HCT116 (cell line): ENCODE measurements at regions not wholly inside any gene's neighbourhood (a gene's known extent, or its start where the extent isn't known, plus 50 kb on each side); places are given as distances from the start of the nearest gene placed in this dataset.

Source experiments
- ATAC-seq: fragments of 200-7000 bp; cut with Tn5 transposase; 2 replicates; pipeline ENCODE4 v1.9.1; 2020; ENCODE audit warnings: mild to moderate bottlenecking, moderate library complexity
- BruUV-seq: library from RNA; stranded (reverse); fragments of 400-500 nt; replicated peaks from 2 replicates; lab custom pipeline; 2021; lab: Mats Ljungman, UMichigan
- CTCF ChIA-PET: fragments of 300-600 bp; sonication (Branson Sonifier 250); formaldehyde crosslinking; loops from one replicate; lab custom pipeline; 2021; ENCODE audit warnings: antibody characterized with exemption; lab: Charles Lee
- POLR2A ChIA-PET: fragments of 300-600, 350-600 bp; sonication (Branson Sonifier 250); formaldehyde crosslinking; loops from one replicate; lab custom pipeline; 2021; ENCODE audit warnings: antibody characterized with exemption; lab: Charles Lee
- RAD21 ChIA-PET, 2 experiments: fragments of 300-600 bp; sonication (Branson Sonifier 250); formaldehyde crosslinking; loops; one replicate each; lab custom pipeline; 2023; ENCODE audit warnings: low total read pairs in 2 of 2; ENCODE audit not compliant: uncharacterized antibody in 2 of 2, unreplicated experiment in 2 of 2, low non-redundant PET in 1 of 2; lab: Charles Lee
- DNase-seq: peaks from one replicate; pipeline ENCODE4 v3.0.0-alpha.2; 2010; ENCODE audit warnings: low read depth, low spot score
- H2AFZ ChIP-seq: fragments of 200-600 bp; shearing (Covaris generic), sonication (generic); 2 replicates; pipeline ENCODE4 v1.6.1; 2017; ENCODE audit warnings: low read depth, mixed run types, mixed read lengths, antibody characterized with exemption, low read length; ENCODE audit not compliant: poor library complexity, severe bottlenecking
- H3K27ac ChIP-seq: 2 replicates; pipeline ENCODE4 v1.5.1; 2012; ENCODE audit warnings: low read depth, low read length
- H3K27me3 ChIP-seq: fragments of 200-600 bp; sonication (generic); 2 replicates; pipeline ENCODE4 v1.6.1; 2016; ENCODE audit warnings: mixed run types, low read length, mixed read lengths; ENCODE audit not compliant: insufficient read depth
- H3K36me3 ChIP-seq, 2 experiments: fragments of 200-500 bp in 1 of 2; fragments of 200-600 bp in 1 of 2; sonication (Bioruptor generic) in 1 of 2; sonication (generic) in 1 of 2; 2 replicates each; pipeline versions ENCODE4 v1.5.1 to v1.6.1; 2014 to 2016; ENCODE audit warnings: low read length in 2 of 2, inconsistent platforms in 1 of 2, mixed read lengths in 1 of 2, mixed run types in 1 of 2; ENCODE audit not compliant: insufficient read depth in 2 of 2, control insufficient read depth in 1 of 2
- H3K4me1 ChIP-seq, 2 experiments: fragments of 200-600 bp in 1 of 2; sonication (generic) in 1 of 2; 2 replicates each; pipeline versions ENCODE4 v1.5.1 to v1.6.1; 2012 to 2017; ENCODE audit warnings: low read length in 2 of 2, inconsistent platforms in 1 of 2, mild to moderate bottlenecking in 1 of 2, mixed read lengths in 1 of 2, mixed run types in 1 of 2, moderate library complexity in 1 of 2; ENCODE audit not compliant: insufficient read depth in 2 of 2, control insufficient read depth in 1 of 2
- H3K4me2 ChIP-seq: fragments of 200-600 bp; sonication (generic); 2 replicates; pipeline ENCODE4 v1.6.1; 2017; ENCODE audit warnings: mixed run types, low read length, mixed read lengths
- H3K4me3 ChIP-seq, 2 experiments: fragments of 200-600 bp in 1 of 2; sonication (generic) in 1 of 2; replicated peaks in 1 of 2; 2 replicates each; pipeline ENCODE4 v1.5.1; 2011 to 2016; ENCODE audit warnings: low read length in 2 of 2, control low read depth in 1 of 2, low read depth in 1 of 2, mild to moderate bottlenecking in 1 of 2, mixed read lengths in 1 of 2, mixed run types in 1 of 2
- H3K79me2 ChIP-seq: fragments of 200-600 bp; sonication (generic); 2 replicates; pipeline ENCODE4 v1.6.1; 2017; ENCODE audit warnings: mild to moderate bottlenecking, mixed run types, low read length, moderate library complexity, mixed read lengths; ENCODE audit not compliant: insufficient read depth
- H3K9ac ChIP-seq: fragments of 200-600 bp; sonication (generic); 2 replicates; pipeline ENCODE4 v1.6.1; 2016; ENCODE audit warnings: low read length, mixed read lengths
- H3K9me2 ChIP-seq: fragments of 200-600 bp; sonication (generic), shearing (Covaris generic); 2 replicates; pipeline ENCODE4 v1.6.1; 2017; ENCODE audit warnings: mixed run types, mild to moderate bottlenecking, moderate library complexity; ENCODE audit not compliant: insufficient read depth
- H3K9me3 ChIP-seq, 2 experiments: fragments of 200-500 bp in 1 of 2; fragments of 200-600 bp in 1 of 2; sonication (Bioruptor generic) in 1 of 2; sonication (generic) in 1 of 2; 2 replicates each; pipeline ENCODE4 v1.6.1; 2014 to 2017; ENCODE audit warnings: low read length in 2 of 2, mixed read lengths in 2 of 2, inconsistent platforms in 1 of 2, low read depth in 1 of 2, mild to moderate bottlenecking in 1 of 2, mixed run types in 1 of 2, moderate library complexity in 1 of 2; ENCODE audit not compliant: control insufficient read depth in 1 of 2, insufficient read depth in 1 of 2
- H4K20me1 ChIP-seq: fragments of 200-600 bp; sonication (generic), shearing (Covaris generic); 2 replicates; pipeline ENCODE4 v1.6.1; 2017; ENCODE audit warnings: mixed run types, mild to moderate bottlenecking, moderate library complexity; ENCODE audit not compliant: insufficient read depth
- CBX3 ChIP-seq: IDR thresholded peaks from 2 replicates; pipeline ENCODE4 v1.6.1; 2012; ENCODE audit warnings: low read depth
- CEBPB ChIP-seq: IDR thresholded peaks from 2 replicates; pipeline ENCODE4 v1.6.1; 2012; ENCODE audit warnings: low read depth
- CTCF ChIP-seq, 3 experiments: fragments of 200-600 bp in 1 of 3; sonication (generic) in 1 of 3; IDR thresholded peaks in 2 of 3; conservative IDR thresholded peaks in 1 of 3; 2 replicates each; pipeline ENCODE4 v1.5.1; 2012 to 2017; ENCODE audit warnings: low read depth in 2 of 3, low read length in 2 of 3, antibody characterized with exemption in 1 of 3, borderline replicate concordance in 1 of 3, control low read depth in 1 of 3, mild to moderate bottlenecking in 1 of 3, mixed read lengths in 1 of 3, mixed run types in 1 of 3, moderate library complexity in 1 of 3; ENCODE audit not compliant: insufficient read depth in 1 of 3
- EGR1 ChIP-seq: IDR thresholded peaks from 2 replicates; pipeline ENCODE4 v1.6.1; 2012; ENCODE audit warnings: low read depth
- EZH2 ChIP-seq: fragments of 200-600 bp; sonication (generic); IDR thresholded peaks from 2 replicates; pipeline ENCODE4 v1.6.1; 2017; ENCODE audit warnings: antibody characterized with exemption, mixed run types
- FOSL1 ChIP-seq: IDR thresholded peaks from 2 replicates; pipeline ENCODE4 v1.6.1; 2012; ENCODE audit warnings: low read depth
- JUND ChIP-seq: IDR thresholded peaks from 2 replicates; pipeline ENCODE4 v1.6.1; 2012
- POLR2A ChIP-seq: IDR thresholded peaks from 2 replicates; pipeline ENCODE4 v1.7.0; 2011; ENCODE audit warnings: borderline replicate concordance; ENCODE audit not compliant: insufficient read depth, insufficient read length; ENCODE audit errors: extremely low read depth
- POLR2AphosphoS5 ChIP-seq: IDR thresholded peaks from 2 replicates; pipeline ENCODE4 v1.6.1; 2011; ENCODE audit warnings: mild to moderate bottlenecking, low read depth, low read length, moderate library complexity
- RAD21 ChIP-seq: IDR thresholded peaks from 2 replicates; pipeline ENCODE4 v1.6.1; 2012; ENCODE audit warnings: low read depth, mild to moderate bottlenecking
- SIN3A ChIP-seq: IDR thresholded peaks from 2 replicates; pipeline ENCODE4 v1.6.1; 2012; ENCODE audit warnings: low read depth
- SRF ChIP-seq: IDR thresholded peaks from 2 replicates; pipeline ENCODE4 v1.6.1; 2012; ENCODE audit warnings: low read depth
- TCF7L2 ChIP-seq: IDR thresholded peaks from 2 replicates; pipeline ENCODE4 v1.7.0; 2011; ENCODE audit warnings: borderline replicate concordance, inconsistent platforms; ENCODE audit not compliant: insufficient read depth, insufficient read length; ENCODE audit errors: extremely low read depth
- ZFX ChIP-seq: fragments of 450-650 bp; IDR thresholded peaks from 2 replicates; pipeline ENCODE4 v1.6.1; 2017
- ZNF274 ChIP-seq: fragments of 200-500 bp; sonication (Bioruptor generic); IDR thresholded peaks from 2 replicates; pipeline ENCODE4 v1.6.1; 2014; ENCODE audit warnings: mild to moderate bottlenecking, low read depth, low read length, inconsistent platforms
- intact Hi-C: fragments of 100-400 bp; cut with micrococcal nuclease; formaldehyde crosslinking; loops from 2 replicates; pipeline ENCODE4 v1.10.0; 2022
- TF ChIP-seq, protein P1 (sequence below): IDR thresholded peaks from 2 replicates; pipeline ENCODE4 v1.6.1; 2012
- TF ChIP-seq, protein P2 (sequence below): IDR thresholded peaks from 2 replicates; pipeline ENCODE4 v1.6.1; 2012; ENCODE audit warnings: low read depth

DNA sequence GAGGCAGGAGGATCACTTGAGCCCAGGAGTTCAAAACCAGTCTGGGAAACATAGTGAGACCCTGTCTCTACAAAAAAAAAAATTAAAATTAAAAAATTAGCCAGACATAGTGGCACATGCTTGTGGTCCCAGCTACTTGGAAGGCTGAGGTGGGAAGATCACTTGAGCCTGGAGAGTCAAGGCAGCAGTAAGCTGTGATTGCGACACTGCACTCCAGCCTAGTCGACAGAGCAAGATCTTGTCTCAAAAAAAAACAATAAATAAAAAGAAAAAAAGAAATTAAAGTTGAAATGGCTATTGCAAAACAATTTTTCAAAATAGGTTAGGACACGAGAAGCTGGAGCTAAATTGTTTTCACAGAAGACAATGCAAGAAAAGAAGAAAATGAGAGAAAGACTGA lies 379.0 kb upstream of the RNF32 start:
- ChIA-PET POLR2A (no interaction called here), RAD21 (no interaction called here), CTCF (no interaction called here)
- Histone ChIP-seq H3K4me1 (peaks cover 0 to 9% of the 10 kb centered on the region in 2 experiments; a peak in 1 of 4 replicates), H3K79me2 (no peaks in the 10 kb centered on the region), H3K4me2 (no peak overlapping the region), H3K36me3 (no peaks in the 10 kb centered on the region), H3K9ac (no peak overlapping the region), H3K27ac (no peak overlapping the region), H2AFZ (no peak overlapping the region), H3K9me2 (no peaks in the 10 kb centered on the region), H3K27me3 (peaks cover 7% of the 10 kb centered on the region; the same call in 1 of the 2 replicates), H4K20me1 (no peaks in the 10 kb centered on the region), H3K4me3 (no peak overlapping the region), H3K9me3 (no peaks in the 10 kb centered on the region)
- BruUV-seq: no TSS peak
- no peak for DNase-seq
- intact Hi-C loops: no loop called here
- no peak for TF ChIP-seq FOSL1
- TF ChIP-seq RAD21: no peak
- TF ChIP-seq TCF7L2: no peak
- ATAC-seq: no peak

DNA sequence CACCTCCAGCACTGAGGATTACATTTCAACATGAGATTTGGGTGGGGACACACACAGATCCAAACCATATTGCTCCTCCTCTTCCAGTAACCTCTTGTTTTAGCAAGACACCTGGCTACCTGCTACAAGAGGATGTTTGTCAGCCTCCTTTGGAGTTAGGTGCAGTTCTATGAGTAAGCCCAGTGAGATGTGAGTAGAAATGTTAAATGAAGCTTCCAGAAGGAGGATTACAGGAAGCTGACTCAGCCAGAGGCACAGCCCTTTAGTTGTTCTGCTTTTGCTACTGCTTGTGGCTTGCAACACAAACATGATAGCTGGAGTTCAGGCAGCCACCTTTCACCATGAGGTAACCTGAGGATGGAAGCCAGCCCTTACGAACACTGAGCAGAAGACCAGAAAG lies 382.7 kb upstream of the RNF32 start:
- no peaks in the 10 kb centered on the region for H4K20me1 ChIP-seq
- CTCF ChIA-PET: no interaction called here
- no peak overlapping the region for H3K4me2 ChIP-seq
- H3K9ac ChIP-seq: no peak overlapping the region
- no peak overlapping the region for H2AFZ ChIP-seq
- intact Hi-C loops: no loop called here
- H3K4me3 ChIP-seq: no peak overlapping the region
- H3K36me3 ChIP-seq: no peaks in the 10 kb centered on the region
- TF ChIP-seq EZH2 (no peak), FOSL1 (no peak), POLR2AphosphoS5 (no peak), ZNF274 (no peak), POLR2A (no peak), JUND (no peak), RAD21 (no peak), ZFX (no peak), CEBPB (no peak), CTCF (IDR thresholded peaks at IDR 0.05 in 2 of 3, conservative IDR thresholded peaks at IDR 0.05 in 1 of 3; ENCODE audit: borderline replicate concordance in 1 of 3, insufficient read depth in 1 of 3, low read depth in 2 of 3, low read length in 2 of 3) (no peak), SIN3A (no peak), EGR1 (no peak), SRF (no peak), CBX3 (no peak)
- TF ChIP-seq, protein P1, sequence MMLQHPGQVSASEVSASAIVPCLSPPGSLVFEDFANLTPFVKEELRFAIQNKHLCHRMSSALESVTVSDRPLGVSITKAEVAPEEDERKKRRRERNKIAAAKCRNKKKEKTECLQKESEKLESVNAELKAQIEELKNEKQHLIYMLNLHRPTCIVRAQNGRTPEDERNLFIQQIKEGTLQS: no peak
- TF ChIP-seq, protein P2, sequence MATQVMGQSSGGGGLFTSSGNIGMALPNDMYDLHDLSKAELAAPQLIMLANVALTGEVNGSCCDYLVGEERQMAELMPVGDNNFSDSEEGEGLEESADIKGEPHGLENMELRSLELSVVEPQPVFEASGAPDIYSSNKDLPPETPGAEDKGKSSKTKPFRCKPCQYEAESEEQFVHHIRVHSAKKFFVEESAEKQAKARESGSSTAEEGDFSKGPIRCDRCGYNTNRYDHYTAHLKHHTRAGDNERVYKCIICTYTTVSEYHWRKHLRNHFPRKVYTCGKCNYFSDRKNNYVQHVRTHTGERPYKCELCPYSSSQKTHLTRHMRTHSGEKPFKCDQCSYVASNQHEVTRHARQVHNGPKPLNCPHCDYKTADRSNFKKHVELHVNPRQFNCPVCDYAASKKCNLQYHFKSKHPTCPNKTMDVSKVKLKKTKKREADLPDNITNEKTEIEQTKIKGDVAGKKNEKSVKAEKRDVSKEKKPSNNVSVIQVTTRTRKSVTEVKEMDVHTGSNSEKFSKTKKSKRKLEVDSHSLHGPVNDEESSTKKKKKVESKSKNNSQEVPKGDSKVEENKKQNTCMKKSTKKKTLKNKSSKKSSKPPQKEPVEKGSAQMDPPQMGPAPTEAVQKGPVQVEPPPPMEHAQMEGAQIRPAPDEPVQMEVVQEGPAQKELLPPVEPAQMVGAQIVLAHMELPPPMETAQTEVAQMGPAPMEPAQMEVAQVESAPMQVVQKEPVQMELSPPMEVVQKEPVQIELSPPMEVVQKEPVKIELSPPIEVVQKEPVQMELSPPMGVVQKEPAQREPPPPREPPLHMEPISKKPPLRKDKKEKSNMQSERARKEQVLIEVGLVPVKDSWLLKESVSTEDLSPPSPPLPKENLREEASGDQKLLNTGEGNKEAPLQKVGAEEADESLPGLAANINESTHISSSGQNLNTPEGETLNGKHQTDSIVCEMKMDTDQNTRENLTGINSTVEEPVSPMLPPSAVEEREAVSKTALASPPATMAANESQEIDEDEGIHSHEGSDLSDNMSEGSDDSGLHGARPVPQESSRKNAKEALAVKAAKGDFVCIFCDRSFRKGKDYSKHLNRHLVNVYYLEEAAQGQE: no peak
- no peaks in the 10 kb centered on the region for H3K79me2 ChIP-seq
- H3K27ac ChIP-seq: no peak overlapping the region
- H3K4me1 ChIP-seq: peaks cover 0 to 9% of the 10 kb centered on the region in 2 experiments; a peak in 1 of 4 replicates
- RAD21 ChIA-PET: no interaction called here
- ATAC-seq (no peak), DNase-seq (no peak)
- no peaks in the 10 kb centered on the region for H3K9me3 ChIP-seq
- POLR2A ChIA-PET: no interaction called here
- no peaks in the 10 kb centered on the region for H3K27me3 ChIP-seq
- no TSS peak for BruUV-seq
- H3K9me2 ChIP-seq: no peaks in the 10 kb centered on the region
